Left lung (tissue), 4 donors: ENCODE measurements at regions not wholly inside any gene's neighbourhood (a gene's known extent, or its start where the extent isn't known, plus 50 kb on each side); places are given as distances from the start of the nearest gene placed in this dataset.

ENCODE experiments used
- ATAC-seq: fragments of 200-7000 bp; cut with Tn5 transposase; one replicate; pipeline ENCODE4 v1.9.1; 2020; ENCODE audit warnings: moderate library complexity
- DNase-seq, 4 donors: peaks; one replicate each; pipeline ENCODE4 v3.0.0-alpha.2; 2013 to 2020
- H3K27ac ChIP-seq, 2 donors: fragments of 200-600 bp; sonication (generic) in 1 of 2; one replicate each; pipeline versions ENCODE4 v1.5.0 to v1.8.0; 2020 to 2021
- H3K27me3 ChIP-seq, 2 donors: fragments of 200-600 bp; sonication (generic) in 1 of 2; one replicate each; pipeline versions ENCODE4 v1.5.0 to v1.8.0; 2020 to 2021
- H3K36me3 ChIP-seq, 2 donors: fragments of 200-600 bp; sonication (generic) in 1 of 2; one replicate each; pipeline versions ENCODE4 v1.5.0 to v1.8.0; 2020 to 2021
- H3K4me1 ChIP-seq, 2 donors: fragments of 200-600 bp; one replicate each; pipeline ENCODE4 v1.8.0; 2021
- H3K4me3 ChIP-seq, 2 donors: fragments of 200-600 bp; sonication (generic) in 1 of 2; one replicate each; pipeline versions ENCODE4 v1.5.0 to v1.8.0; 2020 to 2021; ENCODE audit warnings: mild to moderate bottlenecking in 1 of 2
- H3K9me3 ChIP-seq, 2 donors: fragments of 200-600 bp; sonication (generic) in 1 of 2; one replicate each; pipeline versions ENCODE4 v1.5.0 to v1.8.0; 2020 to 2021
- CTCF ChIP-seq, 2 donors: fragments of 200-600 bp; sonication (generic) in 1 of 2; IDR thresholded peaks; one replicate each; pipeline versions ENCODE4 v1.5.0 to v1.8.0; 2021; ENCODE audit warnings: antibody characterized with exemption in 2 of 2
- intact Hi-C, 2 donors: fragments of 100-400 bp; cut with DNase I; formaldehyde crosslinking; loops; one replicate each; pipeline versions ENCODE4 v1.11.2 to v1.14.2; 2022
- donor health status: DM: no; HTN: yes; CAD: no.
- donor health status: DM: no; HTN: no; CAD: no.

GRCh38 chr6:19734519-19734918, 102.7 kb upstream of the ID4 start:
- Histone ChIP-seq H3K4me3 (no peak overlapping the region), H3K9me3 (no peaks in the 10 kb centered on the region), H3K4me1 (no peaks in the 10 kb centered on the region), H3K27ac (no peak overlapping the region), H3K36me3 (no peaks in the 10 kb centered on the region), H3K27me3 (no peaks in the 10 kb centered on the region)
- intact Hi-C loops = no loop called here
- DNase-seq = no peak
- TF ChIP-seq CTCF (IDR thresholded peaks at IDR 0.05) = no peak
- no peak for ATAC-seq

GRCh38 chr6:19736066-19736465, 101.1 kb upstream of the ID4 start:
- no peak for TF ChIP-seq CTCF (IDR thresholded peaks at IDR 0.05)
- no peaks in the 10 kb centered on the region for H3K27me3 ChIP-seq
- no peak overlapping the region for H3K4me3 ChIP-seq
- no peaks in the 10 kb centered on the region for H3K9me3 ChIP-seq
- intact Hi-C loops = no loop called here
- H3K4me1 ChIP-seq = no peaks in the 10 kb centered on the region
- DNase-seq = no peak
- H3K36me3 ChIP-seq = no peaks in the 10 kb centered on the region
- H3K27ac ChIP-seq = no peak overlapping the region
- no peak for ATAC-seq

GRCh38 chr6:19738010-19738409, 99.2 kb upstream of the ID4 start:
- no peak for ATAC-seq

GRCh38 chr6:19749722-19750121, 87.4 kb upstream of the ID4 start:
- intact Hi-C loops = no loop called here
- ATAC-seq = no peak
- Histone ChIP-seq H3K9me3 (no peaks in the 10 kb centered on the region), H3K4me3 (no peak overlapping the region), H3K36me3 (no peaks in the 10 kb centered on the region), H3K27me3 (no peaks in the 10 kb centered on the region), H3K27ac (no peak overlapping the region), H3K4me1 (no peaks in the 10 kb centered on the region)
- DNase-seq = no peak
- TF ChIP-seq CTCF (IDR thresholded peaks at IDR 0.05) = no peak

More at GRCh38 chr6:19738010-19738409, 99.2 kb upstream of the ID4 start:
- Histone ChIP-seq H3K27ac (no peak overlapping the region), H3K4me1 (no peaks in the 10 kb centered on the region), H3K9me3 (no peaks in the 10 kb centered on the region), H3K36me3 (no peaks in the 10 kb centered on the region), H3K4me3 (no peak overlapping the region), H3K27me3 (no peaks in the 10 kb centered on the region)
- no peak for DNase-seq
- no peak for TF ChIP-seq CTCF (IDR thresholded peaks at IDR 0.05)
- intact Hi-C loops = no loop called here

GRCh38 chr6:19752746-19753145, 84.4 kb upstream of the ID4 start:
- no peak for DNase-seq

More at GRCh38 chr6:19752746-19753145, 84.4 kb upstream of the ID4 start:
- intact Hi-C loops = no loop called here
- Histone ChIP-seq H3K27me3 (no peaks in the 10 kb centered on the region), H3K4me1 (no peaks in the 10 kb centered on the region), H3K36me3 (no peaks in the 10 kb centered on the region), H3K9me3 (no peaks in the 10 kb centered on the region), H3K27ac (no peak overlapping the region), H3K4me3 (no peak overlapping the region)
- no peak for TF ChIP-seq CTCF (IDR thresholded peaks at IDR 0.05)
- no peak for ATAC-seq
